IPS-NIHi7 (cell line): ENCODE measurements at regions not wholly inside any gene's neighbourhood (a gene's known extent, or its start where the extent isn't known, plus 50 kb on each side); places are given as distances from the start of the nearest gene placed in this dataset.

Experiments used
- DNase-seq: peaks from one replicate; pipeline ENCODE4 v3.0.0; 2012; ENCODE audit warnings: mixed read lengths; ENCODE audit errors: extremely low spot score

DNA sequence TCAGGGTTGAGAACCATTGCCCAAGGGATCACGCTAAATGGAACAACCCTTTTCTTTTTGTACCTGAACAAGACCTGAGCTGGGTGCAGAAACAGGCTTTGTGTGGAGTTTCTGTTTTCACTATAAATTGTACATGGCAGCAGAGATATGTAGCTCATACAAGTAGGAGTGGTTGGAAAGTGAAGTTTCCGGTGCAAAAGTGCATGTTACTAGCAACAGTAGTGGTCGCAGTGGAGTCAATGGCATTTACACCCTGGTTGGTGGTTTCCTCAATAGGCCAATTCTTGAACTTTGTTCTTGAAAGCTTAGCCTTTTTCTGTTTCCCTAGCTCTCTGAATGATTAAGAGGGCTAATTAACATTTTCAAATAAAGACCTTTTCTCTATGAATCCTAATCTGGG lies 170.7 kb downstream of the NEBL start:
- DNase-seq: no peak

DNA sequence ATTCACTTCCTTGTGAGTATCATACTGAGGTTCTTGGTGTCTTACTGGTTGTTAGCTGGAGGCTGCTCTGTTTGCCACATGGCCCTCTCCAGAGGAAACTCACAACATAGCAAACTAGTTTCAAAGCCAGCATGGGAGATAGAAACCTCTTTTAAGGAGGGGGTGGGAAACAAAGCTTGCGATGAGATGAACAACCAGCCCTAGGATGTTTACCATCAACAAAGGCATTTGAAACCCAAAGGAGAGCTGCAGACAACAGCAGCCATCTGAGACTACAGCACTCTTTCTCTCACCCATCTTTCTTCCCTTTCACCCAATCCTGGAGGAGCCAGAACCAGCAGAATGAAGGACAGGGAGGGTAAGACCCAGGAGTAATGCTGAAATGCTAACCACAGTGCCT lies 182.1 kb downstream of the NEBL start:
- no peak for DNase-seq

DNA sequence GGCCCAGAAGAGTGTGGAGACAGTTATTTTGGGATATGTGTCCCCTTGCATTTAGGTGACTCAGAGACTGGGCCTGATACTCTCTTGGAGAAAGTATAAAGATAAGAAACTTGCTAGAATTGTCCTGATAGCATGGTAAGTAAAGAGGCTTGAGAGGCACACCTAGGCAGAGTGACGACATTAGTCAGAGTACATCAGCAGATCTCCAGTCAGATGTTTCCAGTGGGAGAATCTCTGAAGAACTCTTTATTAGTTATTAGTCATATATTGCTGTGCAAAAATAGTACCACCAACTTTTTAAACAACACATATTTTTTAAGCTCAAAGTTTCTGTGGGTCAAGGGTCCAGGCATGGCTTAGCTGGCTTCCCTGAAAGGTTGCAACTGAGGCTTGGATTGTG lies 182.6 kb downstream of the NEBL start:
- no peak for DNase-seq

DNA sequence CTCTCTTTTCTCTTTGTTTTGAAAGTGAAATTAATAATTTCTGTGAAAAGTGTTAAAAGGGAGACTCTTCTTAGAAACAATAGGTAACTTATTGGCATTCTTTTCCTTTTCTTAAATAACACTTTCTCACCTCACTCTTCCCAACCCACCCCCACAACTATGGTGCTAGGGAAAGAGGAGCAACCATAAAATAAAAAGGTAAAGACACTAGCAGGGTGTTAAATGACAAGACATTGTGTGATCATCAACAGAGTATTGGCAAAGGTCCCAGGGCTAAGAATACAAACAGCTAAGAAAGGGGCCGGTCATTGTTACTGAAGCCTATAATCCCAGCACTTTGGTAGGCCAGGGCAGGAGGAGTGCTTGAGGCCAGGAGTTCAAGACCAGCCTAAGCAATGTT lies 183.7 kb downstream of the NEBL start:
- no peak for DNase-seq

DNA sequence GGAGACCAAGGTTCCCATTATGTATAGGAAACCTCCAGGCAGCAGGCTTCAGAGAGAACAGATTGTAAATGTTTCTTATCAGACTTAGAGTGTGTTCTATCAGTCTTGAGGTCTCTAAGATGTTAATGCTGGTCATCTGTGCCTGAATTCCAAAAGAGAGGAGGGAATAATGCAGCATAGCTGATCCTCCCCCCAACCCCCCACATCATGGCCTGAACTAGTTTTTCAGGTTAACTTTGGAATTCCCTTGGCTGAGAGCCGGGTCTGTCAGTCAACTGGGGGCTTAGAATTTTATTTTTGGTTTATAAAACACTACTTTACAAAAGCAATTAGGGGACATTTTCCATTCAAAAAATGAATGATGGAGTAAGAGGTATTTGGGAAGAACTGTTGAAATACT lies 184.3 kb downstream of the NEBL start:
- no peak for DNase-seq

DNA sequence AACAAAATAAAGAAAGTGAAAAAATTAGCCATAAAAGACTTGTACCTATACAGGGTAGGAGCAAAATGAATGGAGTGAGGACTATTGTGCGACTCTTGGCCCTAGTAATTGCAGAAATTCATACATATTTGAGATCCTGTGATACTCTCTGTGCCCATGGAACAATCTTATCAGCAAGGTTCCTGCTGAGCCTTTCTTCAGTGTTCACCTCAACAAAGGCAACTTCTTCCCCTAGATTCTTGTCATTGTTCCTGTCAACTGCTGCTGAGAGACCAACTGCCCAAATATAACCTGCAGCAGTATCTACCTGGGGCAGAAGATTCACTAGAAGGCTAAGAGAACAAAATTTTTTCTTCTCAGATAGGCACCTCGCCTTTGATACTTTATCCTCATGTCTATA lies 187.4 kb downstream of the NEBL start:
- no peak for DNase-seq

DNA sequence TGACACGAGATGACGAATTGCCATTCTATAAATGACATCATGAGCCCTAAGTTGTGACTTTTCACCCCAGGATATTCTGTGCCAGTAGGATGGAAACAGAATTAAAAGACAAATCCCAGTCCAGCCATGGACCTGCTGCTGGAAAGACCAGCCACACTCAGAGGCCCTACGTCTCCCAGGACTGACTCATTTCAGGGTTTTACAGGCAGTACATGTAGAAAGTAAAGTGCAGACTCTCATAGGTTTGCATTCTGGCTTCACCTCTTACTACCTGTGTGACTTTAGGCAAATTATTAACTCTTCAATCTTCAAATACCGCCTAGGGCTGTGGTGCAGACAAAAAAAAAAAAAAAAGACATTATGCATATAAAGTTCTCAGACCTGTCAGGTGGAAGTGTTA lies 188.8 kb downstream of the NEBL start:
- DNase-seq: no peak

DNA sequence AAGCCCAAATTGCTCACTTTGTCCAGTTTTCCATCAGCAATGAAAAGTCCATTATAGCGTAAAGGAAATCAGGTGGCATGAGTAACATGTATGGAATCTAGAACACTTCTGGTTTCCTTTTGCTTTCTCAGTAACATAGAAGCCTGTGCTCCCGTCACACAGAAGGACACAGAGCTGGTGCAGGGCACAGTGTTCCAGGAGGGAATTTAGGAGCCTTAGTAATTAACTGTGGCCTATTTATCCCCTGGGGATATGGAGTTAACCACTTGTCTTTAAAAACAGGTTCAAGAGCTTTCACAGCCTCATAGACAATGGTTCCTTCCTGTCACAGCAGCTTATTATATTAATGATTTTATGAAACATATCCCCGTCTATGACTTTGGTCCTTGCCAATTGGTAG lies 189.9 kb downstream of the NEBL start:
- DNase-seq: no peak

DNA sequence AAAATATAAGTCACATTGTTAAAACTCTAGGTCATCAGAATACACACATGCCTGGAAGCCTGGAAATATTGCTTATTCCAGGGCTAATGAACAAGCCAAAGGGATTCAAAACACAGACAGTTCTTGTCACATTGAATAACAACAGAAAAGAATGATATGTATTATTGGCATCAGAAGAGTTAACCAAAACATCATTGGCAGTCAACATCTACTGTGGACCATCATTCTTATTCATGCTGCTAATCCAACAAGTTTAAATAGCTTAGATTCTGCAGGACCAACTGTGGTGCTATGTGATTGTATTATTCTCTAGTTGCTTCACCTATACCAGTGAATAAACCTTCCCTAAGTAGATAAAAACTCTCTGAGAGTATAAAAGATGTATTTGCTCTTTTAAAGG lies 198.3 kb downstream of the NEBL start:
- no peak for DNase-seq

DNA sequence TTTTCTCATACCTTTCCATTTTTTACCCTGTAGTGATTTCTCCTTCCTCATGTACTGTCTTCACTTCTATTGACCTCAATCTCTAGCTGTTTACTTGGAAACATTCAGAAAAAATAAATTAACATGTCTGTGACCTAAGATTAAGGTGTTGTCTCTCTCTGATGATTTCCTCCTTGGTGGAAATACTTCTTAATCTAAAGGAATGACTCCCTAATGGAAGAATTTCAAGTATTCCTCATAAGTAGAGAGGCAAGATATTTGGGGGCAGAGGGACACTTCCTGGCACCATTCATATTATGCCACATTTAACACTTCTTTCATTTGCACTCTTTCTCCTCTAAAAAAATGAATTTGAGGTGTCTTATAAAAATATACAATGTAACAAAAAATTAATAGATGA lies 202.8 kb downstream of the NEBL start:
- no peak for DNase-seq

DNA sequence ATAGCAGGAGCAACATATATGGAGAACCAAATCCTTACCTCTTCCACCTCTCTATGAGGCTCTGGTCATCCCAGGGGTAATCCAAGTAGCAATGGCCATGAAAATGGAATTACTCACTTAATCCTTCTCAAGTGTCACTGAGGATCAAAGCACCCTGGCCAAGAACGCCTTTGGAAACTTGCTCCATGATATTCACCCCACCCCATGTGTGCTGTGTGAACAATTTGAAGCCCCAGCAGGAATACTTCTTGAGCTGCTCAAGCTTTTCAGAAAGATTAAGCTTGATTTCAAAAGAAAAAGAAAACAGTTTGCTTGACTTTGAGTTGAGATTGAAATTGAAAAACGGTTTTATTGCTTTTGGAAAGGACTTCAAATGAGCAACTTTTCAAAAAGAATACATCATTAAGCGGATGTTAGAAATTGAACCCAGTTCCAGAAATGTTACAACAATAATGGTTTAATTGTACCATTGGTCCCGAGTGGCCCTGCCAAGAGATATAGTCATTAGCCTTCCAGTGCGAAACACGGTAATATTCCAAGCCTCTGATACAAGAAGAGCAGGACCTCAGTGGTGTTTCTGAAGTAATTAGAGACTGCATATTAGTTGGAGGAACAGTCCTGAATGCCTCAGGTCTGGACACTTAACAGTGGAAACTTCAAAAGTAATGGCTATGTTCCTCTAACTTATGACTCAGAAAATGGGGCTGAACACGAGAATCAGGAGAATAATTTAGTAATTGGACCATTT lies 208.1 kb downstream of the NEBL start:
- no peak for DNase-seq

DNA sequence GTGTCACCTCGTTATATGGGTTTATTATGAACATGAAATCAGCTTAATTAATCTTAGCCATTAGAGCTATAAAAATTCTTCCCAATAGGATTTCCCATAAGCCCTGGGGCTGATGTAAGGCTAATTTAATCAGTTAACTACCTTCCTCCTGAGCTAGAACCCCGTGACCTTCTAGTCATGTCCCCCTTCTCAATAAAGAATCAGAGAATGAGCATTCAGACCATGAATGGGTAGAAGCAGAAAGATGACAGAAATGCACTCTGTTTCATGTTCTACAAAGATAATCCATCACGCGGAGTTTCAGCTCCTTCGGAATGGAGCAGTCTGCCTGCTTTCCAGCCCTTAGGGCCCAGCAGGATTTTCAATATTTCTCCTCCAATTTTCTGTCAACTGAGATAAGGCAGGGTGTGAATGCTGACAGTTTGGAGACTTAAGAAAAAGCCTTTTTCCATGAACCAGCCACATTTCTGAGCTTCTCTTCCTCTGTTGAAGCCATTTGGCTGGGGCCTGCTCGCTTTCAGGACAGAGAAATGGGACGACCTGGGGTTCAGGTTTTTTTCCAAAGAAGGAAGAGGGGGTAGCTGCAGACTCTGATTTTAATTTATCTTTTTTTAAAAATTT lies 211.0 kb downstream of the NEBL start:
- no peak for DNase-seq

DNA sequence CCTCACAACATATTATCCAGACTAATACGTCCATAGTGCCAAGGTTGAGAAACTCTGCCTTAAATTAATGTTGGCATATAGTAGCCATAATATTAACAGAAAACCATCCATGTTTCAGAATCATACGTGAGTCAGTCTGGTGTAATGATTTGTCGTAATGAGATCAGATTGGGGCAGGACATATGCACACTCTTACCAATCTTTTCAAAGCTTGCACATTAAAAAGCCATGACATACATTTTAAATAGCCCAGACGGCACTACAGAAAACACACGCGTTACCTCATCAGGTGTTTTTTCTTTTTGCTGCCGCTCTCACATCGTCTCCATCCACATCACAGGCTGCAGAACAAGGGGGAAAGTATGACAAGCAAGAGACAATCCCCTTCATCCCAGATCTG lies 211.6 kb downstream of the NEBL start:
- no peak for DNase-seq

DNA sequence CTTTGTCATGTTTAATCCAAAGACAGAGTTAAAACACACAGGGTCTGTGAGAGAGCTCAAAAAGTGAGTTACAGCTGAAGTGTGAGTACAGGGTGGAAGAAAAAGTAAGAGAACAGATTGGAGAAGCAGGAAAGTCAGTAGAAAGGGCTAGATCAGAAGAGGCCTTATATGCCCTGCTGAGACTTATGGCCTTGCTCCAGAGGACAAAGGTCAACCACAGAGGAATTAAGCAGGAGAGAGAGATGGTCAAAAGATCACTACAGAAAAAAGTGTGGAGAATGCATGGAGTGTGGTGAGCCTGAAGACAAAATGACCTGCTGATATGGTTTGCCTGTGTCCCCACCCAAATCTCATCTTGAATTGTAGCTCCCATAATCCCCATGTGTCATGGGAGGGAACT lies 213.8 kb downstream of the NEBL start:
- no peak for DNase-seq

DNA sequence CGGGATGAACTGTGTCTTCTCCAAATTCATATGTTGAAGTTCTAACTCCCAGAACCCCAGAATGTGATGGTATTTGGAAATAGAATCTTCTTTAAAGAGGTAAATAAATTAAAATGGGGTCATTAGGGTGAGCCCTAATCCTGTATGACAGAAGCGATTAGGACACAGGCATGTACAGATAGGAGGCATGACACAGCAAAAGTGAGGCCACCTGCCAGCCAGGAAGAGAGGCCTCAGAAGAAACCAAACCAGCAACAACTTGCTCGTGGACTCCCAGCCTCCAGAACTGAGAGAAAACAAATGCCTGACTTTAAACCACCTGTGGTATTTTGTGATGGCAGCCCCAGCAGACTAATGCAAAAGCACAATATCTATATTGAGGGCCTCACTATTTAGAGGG lies 214.3 kb downstream of the NEBL start:
- no peak for DNase-seq

DNA sequence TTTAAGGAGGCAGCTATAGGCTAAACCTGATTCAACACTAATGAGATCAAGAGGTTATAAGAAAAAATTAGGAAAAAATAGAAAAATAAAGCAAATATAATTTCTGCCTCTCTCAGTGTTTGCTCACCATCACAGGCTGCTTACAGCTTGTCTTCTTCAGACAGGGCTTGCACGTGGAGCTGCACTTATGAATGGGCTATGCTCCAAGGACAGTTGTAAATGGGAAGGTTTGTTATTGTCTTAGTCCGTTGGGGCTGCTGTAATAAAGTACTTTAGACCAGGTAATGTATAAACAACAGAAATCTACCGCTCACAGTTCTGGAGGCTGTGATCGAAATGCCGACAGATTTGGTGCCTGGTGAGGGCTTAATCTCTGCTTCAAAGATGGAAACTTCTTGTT lies 219.8 kb downstream of the NEBL start:
- no peak for DNase-seq

DNA sequence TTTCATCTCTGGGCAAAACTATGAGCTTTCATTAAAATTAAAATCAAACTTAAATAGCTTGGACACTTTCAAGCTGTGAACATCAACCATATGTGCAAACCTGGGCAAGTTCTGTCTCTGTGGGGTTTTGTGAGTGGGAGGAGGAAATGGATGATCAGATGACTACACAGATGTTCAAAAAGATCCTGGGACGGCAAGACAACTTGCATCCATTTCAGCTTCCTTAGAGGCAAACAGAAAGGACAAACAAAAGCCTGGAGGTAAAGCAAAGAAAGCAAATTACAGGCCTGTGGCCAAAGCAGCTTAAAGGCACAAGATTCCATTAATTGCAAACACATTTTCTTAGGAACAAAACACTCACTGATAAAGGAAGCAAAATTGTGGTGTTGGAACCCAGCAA lies 222.2 kb downstream of the NEBL start:
- DNase-seq: no peak

DNA sequence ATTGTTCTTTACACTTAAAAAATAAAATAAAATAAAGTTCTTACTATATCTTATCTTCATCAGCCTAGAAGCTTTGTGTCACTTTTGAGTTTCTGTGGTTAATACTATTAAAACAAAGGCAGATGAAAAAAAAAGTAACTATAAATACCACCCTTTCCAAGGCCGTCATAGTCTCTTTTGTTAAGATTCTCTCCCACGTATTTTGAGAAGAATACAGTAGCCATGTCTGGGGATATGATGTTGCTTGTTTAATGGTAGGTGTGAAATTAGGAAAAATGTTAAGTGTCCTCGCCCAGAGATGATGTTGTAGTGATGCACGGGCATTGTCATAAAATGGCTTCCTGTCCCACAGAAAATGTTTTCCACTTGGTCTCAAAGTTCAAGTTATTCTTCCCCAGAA lies 223.9 kb downstream of the NEBL start:
- no peak for DNase-seq

DNA sequence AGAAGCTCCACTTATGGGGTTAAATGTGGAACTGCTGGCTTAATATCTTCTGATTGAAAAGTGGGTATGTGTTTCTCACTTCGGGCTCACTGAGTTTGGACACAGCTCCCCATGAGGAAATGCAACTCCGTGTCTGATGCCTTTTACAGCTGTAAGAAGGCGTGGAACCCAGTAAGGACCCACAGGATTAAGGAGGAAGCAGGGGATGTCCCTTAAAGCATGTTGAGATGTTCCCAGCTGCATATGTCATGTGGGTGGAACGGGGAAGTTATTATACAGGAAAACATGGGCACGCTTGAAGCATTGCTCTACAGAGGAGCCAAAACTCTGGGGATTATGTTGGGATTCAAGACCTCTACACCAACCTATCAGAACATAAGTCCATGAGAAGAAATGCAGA lies 224.4 kb downstream of the NEBL start:
- no peak for DNase-seq

DNA sequence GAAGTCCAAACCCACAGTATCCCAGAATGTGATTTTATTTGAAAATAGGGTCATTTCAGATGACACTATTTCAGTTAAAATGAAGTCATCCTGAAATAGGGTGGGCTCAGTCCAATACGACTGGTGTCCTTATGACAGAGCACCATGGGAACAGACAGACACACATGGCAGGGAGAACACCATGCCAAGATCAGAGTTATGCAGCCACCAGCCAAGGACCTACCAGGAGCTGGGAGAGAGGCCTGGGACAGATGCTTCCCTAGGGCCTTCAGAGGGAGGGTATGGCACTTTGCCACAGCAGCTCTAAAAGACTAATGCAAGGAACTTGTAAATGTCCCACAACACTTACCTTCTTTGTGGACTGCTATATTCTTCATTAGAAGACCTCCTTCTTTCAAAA lies 226.5 kb downstream of the NEBL start:
- DNase-seq: no peak

DNA sequence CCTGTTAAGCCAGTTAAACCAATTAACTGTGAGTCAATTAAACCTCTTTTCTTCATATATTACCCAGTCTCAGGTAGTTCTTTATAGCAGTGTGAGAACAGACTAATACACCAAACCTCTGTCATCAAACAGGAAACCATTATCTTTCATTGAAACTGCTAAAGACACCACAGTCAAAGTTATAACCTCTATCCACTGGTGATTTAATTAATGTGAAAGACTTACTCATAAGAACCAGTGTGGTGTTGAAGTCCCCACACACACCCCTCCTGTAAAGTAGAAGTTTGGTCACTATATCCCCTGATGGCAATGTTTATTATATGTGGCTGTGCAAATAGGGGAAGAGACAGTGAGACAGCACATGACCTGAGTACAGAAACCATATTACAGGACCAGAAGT lies 228.1 kb downstream of the NEBL start:
- DNase-seq: no peak

DNA sequence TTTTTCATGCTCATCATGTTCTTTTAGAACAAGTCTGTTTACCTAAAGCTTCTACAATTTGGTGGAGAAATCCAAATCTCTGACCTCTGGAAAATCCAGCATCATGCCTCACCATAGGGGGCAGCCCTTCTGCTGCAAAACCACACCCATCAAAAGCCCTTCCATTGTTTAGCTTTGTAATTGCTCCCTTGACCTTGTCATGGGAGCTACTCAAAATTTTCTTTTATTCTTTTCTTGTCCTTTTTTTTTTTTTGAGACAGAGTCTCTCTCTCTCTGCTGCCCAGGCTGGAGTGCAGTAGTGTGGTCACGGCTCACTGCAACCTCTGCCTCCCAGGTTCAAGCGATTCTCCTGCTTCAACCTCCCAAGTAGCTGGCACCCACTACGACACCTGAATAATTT lies 234.4 kb downstream of the NEBL start:
- DNase-seq: no peak

DNA sequence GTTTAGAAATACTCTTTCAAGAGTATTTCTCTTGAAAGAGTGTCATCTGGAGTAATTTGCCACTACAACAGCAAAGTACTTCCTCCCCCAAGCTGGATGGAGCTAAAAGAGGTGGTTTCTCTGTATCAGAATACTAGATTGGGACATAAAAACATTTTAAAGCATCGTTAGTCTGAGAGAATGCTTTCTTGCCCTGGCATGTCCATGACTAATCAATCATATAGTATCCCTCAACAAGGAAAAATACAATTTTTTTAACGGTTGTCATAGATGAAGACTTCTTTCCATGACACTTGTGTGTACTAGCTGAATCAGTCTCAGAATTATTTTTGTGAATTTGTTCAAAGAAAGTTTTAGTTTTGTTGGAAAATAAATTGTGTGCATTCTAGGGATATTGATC lies 237.9 kb downstream of the NEBL start:
- no peak for DNase-seq

DNA sequence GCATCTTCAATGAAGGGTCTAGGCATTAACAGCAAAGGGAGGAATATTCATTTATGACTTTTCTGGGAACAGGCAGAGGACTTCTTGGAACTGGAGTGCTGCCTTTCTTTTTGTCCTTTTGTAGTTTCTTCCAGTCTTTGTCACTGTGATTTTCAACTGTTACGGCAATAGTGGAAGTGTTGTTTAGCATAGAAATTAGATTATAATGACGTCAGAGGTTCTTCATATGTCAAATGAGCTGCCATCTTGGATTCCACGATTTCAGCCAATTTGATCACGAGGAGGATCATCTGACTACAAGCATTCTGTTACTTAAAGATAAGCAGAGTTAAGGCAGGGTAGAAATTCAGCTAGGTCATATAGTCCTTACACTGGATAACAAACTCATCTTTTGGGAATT lies 239.0 kb downstream of the NEBL start:
- no peak for DNase-seq
